T-cell (primary cell): ENCODE measurements at regions not wholly inside any gene's neighbourhood (a gene's known extent, or its start where the extent isn't known, plus 50 kb on each side); places are given as distances from the start of the nearest gene placed in this dataset.

Experiments used
- ATAC-seq, 4 experiments: fragments of 200-7000 bp in 3 of 4; fragments of 150-1000 bp in 1 of 4; cut with Tn5 transposase; replicated peaks in 1 of 4; 1 replicate in 3 of 4; 2 replicates in 1 of 4; pipeline ENCODE4 v1.10.0; 2021; ENCODE audit warnings: moderate library complexity in 3 of 4, mild to moderate bottlenecking in 2 of 4, moderate number of reproducible peaks in 1 of 4
- CTCF ChIA-PET, 2 donors: fragments of 300-600 bp; sonication (Branson Sonifier 250); formaldehyde crosslinking; loops; one replicate each; lab custom pipeline; 2022; ENCODE audit warnings: antibody characterized with exemption in 2 of 2; lab: Charles Lee
- POLR2A ChIA-PET, 2 donors: fragments of 300-600 bp; sonication (Branson Sonifier 250); formaldehyde crosslinking; loops; one replicate each; lab custom pipeline; 2022; ENCODE audit warnings: antibody characterized with exemption in 2 of 2; lab: Charles Lee
- DNase-seq, 35 experiments: peaks; one replicate each; pipeline versions ENCODE4 v3.0.0 to v3.0.0-alpha.2; 2013 to 2023
- H3K27ac ChIP-seq: one replicate; pipeline ENCODE4 v1.5.1; 2013; ENCODE audit warnings: low read length
- H3K27me3 ChIP-seq, 2 experiments: replicated peaks in 1 of 2; 1 replicate in 1 of 2; 2 replicates in 1 of 2; pipeline versions ENCODE4 v1.6.1 to v1.7.0; 2013; ENCODE audit warnings: low read length in 1 of 2, mixed read lengths in 1 of 2; ENCODE audit not compliant: control insufficient read depth in 2 of 2, insufficient read depth in 2 of 2; ENCODE audit errors: extremely low read depth in 1 of 2
- H3K36me3 ChIP-seq, 2 donors: 1 replicate in 1 of 2; 2 replicates in 1 of 2; pipeline versions ENCODE4 v1.6.1 to v1.7.0; 2013; ENCODE audit warnings: low read length in 1 of 2; ENCODE audit not compliant: control insufficient read depth in 2 of 2, insufficient read depth in 1 of 2; ENCODE audit errors: extremely low read depth in 1 of 2
- H3K4me1 ChIP-seq, 2 experiments: 1 replicate in 1 of 2; 2 replicates in 1 of 2; pipeline versions ENCODE4 v1.6.1 to v1.7.0; 2013; ENCODE audit warnings: low read length in 2 of 2, mixed read lengths in 1 of 2; ENCODE audit not compliant: insufficient read depth in 2 of 2, control insufficient read depth in 1 of 2; ENCODE audit errors: extremely low read depth in 1 of 2
- H3K4me3 ChIP-seq, 2 donors: 1 replicate in 1 of 2; 2 replicates in 1 of 2; pipeline versions ENCODE4 v1.5.1 to v1.7.0; 2013; ENCODE audit warnings: mild to moderate bottlenecking in 2 of 2, low read length in 1 of 2, moderate library complexity in 1 of 2; ENCODE audit not compliant: control insufficient read depth in 1 of 2; ENCODE audit errors: extremely low read depth in 1 of 2
- H3K9me3 ChIP-seq: 2 replicates; pipeline ENCODE4 v1.7.0; 2013
- H3K27ac Mint-ChIP-seq, 2 donors: one replicate each; pipeline ENCODE4 v1.8.0; 2020 to 2021; ENCODE audit warnings: mild to moderate bottlenecking in 2 of 2, mixed read lengths in 2 of 2
- H3K27me3 Mint-ChIP-seq, 2 donors: one replicate each; pipeline ENCODE4 v1.8.0; 2021 to 2022; ENCODE audit warnings: mixed read lengths in 2 of 2
- H3K36me3 Mint-ChIP-seq: one replicate; pipeline ENCODE4 v1.8.0; 2021; ENCODE audit warnings: mixed read lengths
- H3K4me1 Mint-ChIP-seq, 3 donors: one replicate each; pipeline ENCODE4 v1.8.0; 2020 to 2022; ENCODE audit warnings: mixed read lengths in 3 of 3, mild to moderate bottlenecking in 1 of 3
- H3K4me3 Mint-ChIP-seq, 3 donors: one replicate each; pipeline ENCODE4 v1.8.0; 2020 to 2022; ENCODE audit warnings: mild to moderate bottlenecking in 3 of 3, mixed read lengths in 3 of 3, moderate library complexity in 3 of 3
- H3K9me3 Mint-ChIP-seq, 3 donors: one replicate each; pipeline ENCODE4 v1.8.0; 2020 to 2022; ENCODE audit warnings: mixed read lengths in 3 of 3
- WGBS: methylation state at CpG from one replicate; pipeline ENCODE4 v1.1.5; 2013; ENCODE audit warnings: missing lambda C conversion rate; ENCODE audit not compliant: insufficient coverage; 5-methylcytosine and 5-hydroxymethylcytosine counted together

DNA sequence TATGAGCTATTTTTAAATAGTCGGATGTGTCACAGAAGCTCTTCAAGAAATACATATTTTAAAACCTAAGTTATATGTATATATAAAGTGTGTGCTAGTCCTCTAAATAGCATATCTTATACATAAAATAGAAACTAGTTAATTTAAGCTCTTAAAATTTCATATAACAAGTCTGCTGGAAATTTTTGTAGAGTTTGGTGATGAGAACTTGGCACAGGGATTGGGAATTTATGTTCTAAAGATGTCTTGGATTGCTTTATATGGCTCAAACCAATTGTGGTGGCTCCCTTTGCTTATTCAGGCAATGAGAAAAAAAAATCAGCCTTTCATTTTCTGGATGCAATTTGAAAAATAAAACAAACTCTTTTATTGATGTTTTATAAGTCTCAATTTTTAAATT is 142.8 kb upstream of the KCNJ3 start:
- H3K27me3 ChIP-seq: no peaks in the 10 kb centered on the region
- ChIA-PET CTCF (no interaction called here), POLR2A (interaction anchor here in 1 of 2 donors (0.6 kb wide), 1 partner anchor 15 kb away, joined by 6 read pairs; no protein-coding TSS in a partner anchor)
- Mint-ChIP-seq H3K4me3 (no peak overlapping the region), H3K27me3 (no peaks in the 10 kb centered on the region), H3K4me1 (no peaks in the 10 kb centered on the region), H3K9me3 (peaks cover 0 to 6% (median 4%) of the 10 kb centered on the region in 3 donors), H3K36me3 (no peaks in the 10 kb centered on the region), H3K27ac (no peak overlapping the region)
- no peak overlapping the region for H3K27ac ChIP-seq
- H3K4me1 ChIP-seq: no peaks in the 10 kb centered on the region
- DNase-seq (no peak), ATAC-seq (no peak)
- no peaks in the 10 kb centered on the region for H3K9me3 ChIP-seq
- no peaks in the 10 kb centered on the region for H3K36me3 ChIP-seq
- no peak overlapping the region for H3K4me3 ChIP-seq
- WGBS: no CpG with 5 or more reads among the region's 1 CpG

DNA sequence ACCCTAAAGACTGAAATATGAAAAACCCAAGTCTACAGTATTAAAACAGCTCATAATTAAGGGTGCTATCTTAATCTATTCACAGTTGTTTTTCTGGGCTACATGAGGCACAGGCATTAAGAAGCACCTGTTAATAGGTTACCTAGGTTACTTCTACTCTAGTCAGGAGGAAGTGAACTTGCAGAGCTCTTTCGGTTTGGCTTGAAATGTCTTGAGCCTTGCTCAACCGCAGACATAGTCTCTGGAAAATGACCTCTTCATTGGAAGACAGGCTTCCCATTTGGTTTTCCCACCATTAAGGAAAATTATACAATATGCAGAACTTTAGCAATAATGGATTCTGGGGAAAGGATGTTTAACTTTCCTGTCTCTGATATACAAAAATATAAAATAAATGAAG is 142.3 kb upstream of the KCNJ3 start:
- H3K27me3 ChIP-seq: no peaks in the 10 kb centered on the region
- no peaks in the 10 kb centered on the region for H3K36me3 ChIP-seq
- ChIA-PET POLR2A (no interaction called here), CTCF (no interaction called here)
- no peaks in the 10 kb centered on the region for H3K4me1 Mint-ChIP-seq
- no peak overlapping the region for H3K27ac ChIP-seq
- no peaks in the 10 kb centered on the region for H3K36me3 Mint-ChIP-seq
- H3K9me3 ChIP-seq: no peaks in the 10 kb centered on the region
- DNase-seq (no peak), ATAC-seq (no peak)
- H3K4me1 ChIP-seq: no peaks in the 10 kb centered on the region
- H3K4me3 Mint-ChIP-seq: no peak overlapping the region
- H3K27ac Mint-ChIP-seq: no peak overlapping the region
- no CpG with 5 or more reads among the region's 2 CpGs for WGBS
- no peak overlapping the region for H3K4me3 ChIP-seq
- no peaks in the 10 kb centered on the region for H3K27me3 Mint-ChIP-seq
- H3K9me3 Mint-ChIP-seq: peaks cover 0 to 6% (median 4%) of the 10 kb centered on the region in 3 donors

DNA sequence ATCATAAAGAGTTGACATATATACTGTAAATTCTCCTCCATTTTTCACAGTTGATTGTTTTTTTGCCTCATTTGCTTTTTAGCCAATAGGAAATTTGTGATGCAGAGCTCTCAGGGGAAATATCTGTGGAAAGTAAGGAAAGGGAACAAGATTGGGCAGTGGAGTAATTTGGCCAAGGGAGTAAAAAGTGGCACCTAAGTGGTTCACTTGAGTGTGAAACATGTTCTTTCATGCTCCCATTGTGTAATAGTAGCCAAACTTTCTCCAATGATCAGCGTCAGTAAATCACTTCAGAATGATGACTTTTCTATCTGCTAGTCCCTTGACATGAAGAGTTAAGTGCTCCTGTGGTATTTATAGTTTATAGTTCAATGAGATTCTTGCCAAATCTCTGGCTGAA is 141.9 kb upstream of the KCNJ3 start:
- Histone ChIP-seq H3K4me3 (no peak overlapping the region), H3K4me1 (no peaks in the 10 kb centered on the region), H3K27ac (no peak overlapping the region), H3K27me3 (no peaks in the 10 kb centered on the region), H3K36me3 (no peaks in the 10 kb centered on the region), H3K9me3 (no peaks in the 10 kb centered on the region)
- Mint-ChIP-seq H3K27me3 (no peaks in the 10 kb centered on the region), H3K27ac (no peak overlapping the region), H3K4me3 (no peak overlapping the region), H3K4me1 (no peaks in the 10 kb centered on the region), H3K36me3 (no peaks in the 10 kb centered on the region), H3K9me3 (peaks cover 0 to 6% (median 4%) of the 10 kb centered on the region in 3 donors)
- no CpG with 5 or more reads among the region's 1 CpG for WGBS
- CTCF ChIA-PET: no interaction called here
- ATAC-seq: no peak
- no peak for DNase-seq
- POLR2A ChIA-PET: no interaction called here

DNA sequence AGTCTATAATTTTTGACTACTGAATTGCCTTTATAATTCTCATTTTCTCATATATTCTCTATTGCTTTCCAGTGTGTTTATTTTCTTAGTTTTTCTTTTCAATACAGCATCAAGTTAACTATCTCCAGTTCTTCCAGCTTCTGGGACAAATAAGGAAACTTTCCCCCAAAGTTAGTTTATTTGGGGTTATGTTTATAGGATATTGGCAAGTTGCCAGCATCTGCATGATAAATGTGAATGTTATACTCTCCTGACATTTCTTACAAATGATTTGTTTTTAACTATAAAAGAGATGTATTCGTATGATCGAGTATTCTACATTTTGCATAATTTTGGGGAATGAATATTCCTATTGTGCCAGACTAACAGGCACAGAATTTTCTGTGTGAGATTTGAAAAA is 140.6 kb upstream of the KCNJ3 start:
- no peaks in the 10 kb centered on the region for H3K36me3 Mint-ChIP-seq
- no peak overlapping the region for H3K27ac Mint-ChIP-seq
- ATAC-seq: no peak
- H3K27me3 Mint-ChIP-seq: no peaks in the 10 kb centered on the region
- DNase-seq: no peak
- ChIA-PET CTCF (no interaction called here), POLR2A (no interaction called here)
- Histone ChIP-seq H3K36me3 (no peaks in the 10 kb centered on the region), H3K4me3 (no peak overlapping the region), H3K4me1 (no peaks in the 10 kb centered on the region), H3K9me3 (no peaks in the 10 kb centered on the region), H3K27me3 (no peaks in the 10 kb centered on the region), H3K27ac (no peak overlapping the region)
- H3K9me3 Mint-ChIP-seq: peaks cover 0 to 4% (median 3%) of the 10 kb centered on the region in 3 donors
- H3K4me3 Mint-ChIP-seq: no peak overlapping the region
- H3K4me1 Mint-ChIP-seq: no peaks in the 10 kb centered on the region
- WGBS: no CpG with 5 or more reads among the region's 2 CpGs

DNA sequence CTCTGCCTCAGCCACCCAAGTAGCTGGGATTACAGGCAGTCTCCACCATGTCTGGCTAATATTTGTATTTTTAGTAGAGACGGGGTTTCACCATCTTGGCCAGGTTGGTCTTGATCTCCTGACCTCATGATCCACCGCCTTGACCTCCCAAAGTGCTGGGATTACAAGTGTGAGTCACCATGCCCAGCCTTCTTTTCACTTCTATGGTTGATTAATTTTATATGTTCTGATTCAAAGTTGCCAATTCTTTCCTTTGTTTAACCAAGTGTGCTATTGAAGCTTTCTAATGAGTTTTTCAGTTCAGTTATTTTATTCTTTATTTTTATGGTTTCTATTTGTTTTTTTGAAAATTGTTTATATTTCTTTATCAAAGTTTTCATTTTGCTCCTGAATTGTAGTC is 133.1 kb upstream of the KCNJ3 start:
- ChIA-PET POLR2A (no interaction called here), CTCF (no interaction called here)
- Histone ChIP-seq H3K4me1 (no peaks in the 10 kb centered on the region), H3K9me3 (no peaks in the 10 kb centered on the region), H3K27ac (no peak overlapping the region), H3K36me3 (no peaks in the 10 kb centered on the region), H3K4me3 (no peak overlapping the region), H3K27me3 (no peaks in the 10 kb centered on the region)
- no peaks in the 10 kb centered on the region for H3K36me3 Mint-ChIP-seq
- H3K27ac Mint-ChIP-seq: no peak overlapping the region
- DNase-seq (no peak), ATAC-seq (no peak)
- peaks cover 7 to 11% (median 7%) of the 10 kb centered on the region in 3 donors for H3K9me3 Mint-ChIP-seq
- no peaks in the 10 kb centered on the region for H3K27me3 Mint-ChIP-seq
- no peaks in the 10 kb centered on the region for H3K4me1 Mint-ChIP-seq
- no peak overlapping the region for H3K4me3 Mint-ChIP-seq
- 60% methylated on average over 1 of the region's 2 CpGs for WGBS

DNA sequence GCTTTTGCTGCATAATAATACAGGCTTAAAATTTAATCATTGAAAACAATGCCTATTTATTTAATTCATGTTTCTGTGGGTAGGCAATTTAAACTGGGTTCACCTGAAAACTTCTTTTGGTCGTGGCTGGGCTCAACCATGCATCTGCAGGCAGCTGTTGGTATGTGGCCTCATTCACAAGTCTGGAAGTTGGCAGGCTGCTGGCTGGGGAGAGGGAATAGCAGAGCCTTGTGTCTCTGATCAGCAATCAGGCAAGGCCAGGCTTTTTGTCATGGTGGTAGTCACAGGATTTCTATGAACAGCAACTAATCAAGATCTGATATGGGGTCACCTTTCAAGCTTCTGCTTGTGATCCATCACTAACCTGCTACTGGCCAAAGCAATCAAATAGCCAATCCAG is 130.1 kb upstream of the KCNJ3 start:
- H3K27me3 Mint-ChIP-seq: no peaks in the 10 kb centered on the region
- no peak overlapping the region for H3K4me3 ChIP-seq
- H3K9me3 ChIP-seq: no peaks in the 10 kb centered on the region
- no peaks in the 10 kb centered on the region for H3K4me1 ChIP-seq
- ChIA-PET CTCF (no interaction called here), POLR2A (no interaction called here)
- H3K4me1 Mint-ChIP-seq: no peaks in the 10 kb centered on the region
- H3K27me3 ChIP-seq: no peaks in the 10 kb centered on the region
- no peaks in the 10 kb centered on the region for H3K36me3 Mint-ChIP-seq
- ATAC-seq: no peak
- DNase-seq: no peak
- peaks cover 7 to 11% (median 7%) of the 10 kb centered on the region in 3 donors for H3K9me3 Mint-ChIP-seq
- H3K27ac Mint-ChIP-seq: no peak overlapping the region
- no peaks in the 10 kb centered on the region for H3K36me3 ChIP-seq
- H3K4me3 Mint-ChIP-seq: no peak overlapping the region
- WGBS: 36% methylated on average over 1 of the region's 1 CpG
- H3K27ac ChIP-seq: no peak overlapping the region

DNA sequence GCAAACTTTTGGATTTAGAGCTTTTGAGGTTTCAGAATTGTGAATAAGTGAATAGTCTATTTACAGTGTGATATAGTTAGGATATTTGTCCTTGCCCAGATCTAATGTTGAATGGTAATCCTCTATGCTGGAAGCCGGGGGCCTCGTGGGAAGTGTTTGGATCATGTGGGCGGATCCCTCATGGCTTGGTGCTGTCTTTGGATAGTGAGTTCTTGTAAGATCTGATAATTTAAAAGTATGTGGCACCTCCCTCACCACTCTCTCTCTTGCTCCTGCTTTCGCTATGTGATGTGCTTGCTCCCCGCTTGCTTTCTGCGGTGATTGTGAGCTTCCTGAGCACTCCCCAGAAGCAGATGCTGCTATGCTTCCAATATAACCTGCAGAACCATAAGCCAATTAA is 128.0 kb upstream of the KCNJ3 start:
- POLR2A ChIA-PET: no interaction called here
- CTCF ChIA-PET: no interaction called here
- H3K27ac ChIP-seq: no peak overlapping the region
- H3K4me3 ChIP-seq: no peak overlapping the region
- Mint-ChIP-seq H3K4me3 (no peak overlapping the region), H3K4me1 (no peaks in the 10 kb centered on the region), H3K27ac (no peak overlapping the region), H3K27me3 (no peaks in the 10 kb centered on the region), H3K9me3 (peaks cover 7 to 11% (median 7%) of the 10 kb centered on the region in 3 donors), H3K36me3 (no peaks in the 10 kb centered on the region)
- H3K27me3 ChIP-seq: no peaks in the 10 kb centered on the region
- H3K36me3 ChIP-seq: no peaks in the 10 kb centered on the region
- WGBS: 100% methylated on average over 1 of the region's 6 CpGs
- DNase-seq (no peak), ATAC-seq (no peak)
- no peaks in the 10 kb centered on the region for H3K4me1 ChIP-seq
- no peaks in the 10 kb centered on the region for H3K9me3 ChIP-seq
